ENCODE measurements at regions not wholly inside any gene's neighbourhood (a gene's known extent, or its start where the extent isn't known, plus 50 kb on each side); places are given as distances from the start of the nearest gene placed in this dataset.
A peak's percentile ranks its signal among the peaks of the same experiment; 100 is the strongest.
"Not testable (repeated sequence)": the region's sequence is repeated elsewhere in the genome, so short reads cannot be mapped to it uniquely, and the experiment has no call there.

DNA sequence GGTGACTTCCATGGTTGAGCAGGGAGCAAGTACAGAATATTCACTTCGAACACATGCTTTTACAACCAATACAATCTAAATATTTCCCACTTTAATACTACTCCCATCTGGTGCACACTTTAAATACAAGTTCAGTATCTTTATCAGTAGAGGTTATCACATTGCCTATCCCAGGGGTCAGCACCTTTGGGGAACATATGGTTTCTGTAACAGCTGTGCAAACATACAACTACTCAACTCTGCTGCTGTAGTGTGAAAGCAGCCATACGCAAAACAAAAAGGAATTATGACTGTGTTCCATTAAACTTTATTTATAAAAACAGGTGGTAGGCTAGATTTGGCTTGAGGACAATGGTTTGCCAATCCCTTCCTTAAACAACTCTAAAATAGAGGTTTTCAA lies 157.5 kb downstream of the XPNPEP1 start:
- no peaks in the 10 kb centered on the region for H3K36me3 ChIP-seq
- H3K27ac ChIP-seq: no peak overlapping the region
- no peaks in the 10 kb centered on the region for H3K9me3 ChIP-seq
- intact Hi-C loops (cut with DNase I): no loop called here
- no peak for DNase-seq
- TF ChIP-seq POLR2AphosphoS5 (IDR thresholded peaks at IDR 0.05) (no peak), EP300 (IDR thresholded peaks at IDR 0.05) (no peak), POLR2A (IDR thresholded peaks at IDR 0.05) (no peak)
- TF ChIP-seq, protein P1, sequence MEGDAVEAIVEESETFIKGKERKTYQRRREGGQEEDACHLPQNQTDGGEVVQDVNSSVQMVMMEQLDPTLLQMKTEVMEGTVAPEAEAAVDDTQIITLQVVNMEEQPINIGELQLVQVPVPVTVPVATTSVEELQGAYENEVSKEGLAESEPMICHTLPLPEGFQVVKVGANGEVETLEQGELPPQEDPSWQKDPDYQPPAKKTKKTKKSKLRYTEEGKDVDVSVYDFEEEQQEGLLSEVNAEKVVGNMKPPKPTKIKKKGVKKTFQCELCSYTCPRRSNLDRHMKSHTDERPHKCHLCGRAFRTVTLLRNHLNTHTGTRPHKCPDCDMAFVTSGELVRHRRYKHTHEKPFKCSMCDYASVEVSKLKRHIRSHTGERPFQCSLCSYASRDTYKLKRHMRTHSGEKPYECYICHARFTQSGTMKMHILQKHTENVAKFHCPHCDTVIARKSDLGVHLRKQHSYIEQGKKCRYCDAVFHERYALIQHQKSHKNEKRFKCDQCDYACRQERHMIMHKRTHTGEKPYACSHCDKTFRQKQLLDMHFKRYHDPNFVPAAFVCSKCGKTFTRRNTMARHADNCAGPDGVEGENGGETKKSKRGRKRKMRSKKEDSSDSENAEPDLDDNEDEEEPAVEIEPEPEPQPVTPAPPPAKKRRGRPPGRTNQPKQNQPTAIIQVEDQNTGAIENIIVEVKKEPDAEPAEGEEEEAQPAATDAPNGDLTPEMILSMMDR (IDR thresholded peaks at IDR 0.05): no peak
- 18 to 67% methylated on average over 2 of the region's 2 CpGs for WGBS, 2 donors
- H3K4me1 ChIP-seq: no peaks in the 10 kb centered on the region
- H3K27me3 ChIP-seq: no peaks in the 10 kb centered on the region
- no peak overlapping the region for H3K4me3 ChIP-seq

DNA sequence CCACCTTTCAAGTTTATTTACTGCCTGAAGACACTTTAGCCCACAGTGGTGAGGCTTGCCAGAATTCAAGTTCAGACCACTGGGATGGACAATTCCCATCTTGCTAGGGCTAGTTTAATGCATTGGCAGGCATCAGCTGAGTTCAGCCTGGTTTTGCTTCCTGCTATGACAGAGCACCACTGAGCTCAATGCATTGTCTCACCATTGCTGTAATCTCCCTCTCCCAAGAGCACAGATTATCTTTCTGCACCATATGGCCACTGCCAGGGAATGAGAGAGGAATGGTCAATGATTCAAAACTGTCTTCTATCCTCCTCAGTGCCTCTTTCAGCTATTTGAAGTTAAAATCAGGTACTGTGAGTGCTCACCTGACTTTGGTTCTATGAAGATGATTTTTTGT lies 160.8 kb downstream of the XPNPEP1 start:
- no peak for DNase-seq
- no peaks in the 10 kb centered on the region for H3K36me3 ChIP-seq

DNA sequence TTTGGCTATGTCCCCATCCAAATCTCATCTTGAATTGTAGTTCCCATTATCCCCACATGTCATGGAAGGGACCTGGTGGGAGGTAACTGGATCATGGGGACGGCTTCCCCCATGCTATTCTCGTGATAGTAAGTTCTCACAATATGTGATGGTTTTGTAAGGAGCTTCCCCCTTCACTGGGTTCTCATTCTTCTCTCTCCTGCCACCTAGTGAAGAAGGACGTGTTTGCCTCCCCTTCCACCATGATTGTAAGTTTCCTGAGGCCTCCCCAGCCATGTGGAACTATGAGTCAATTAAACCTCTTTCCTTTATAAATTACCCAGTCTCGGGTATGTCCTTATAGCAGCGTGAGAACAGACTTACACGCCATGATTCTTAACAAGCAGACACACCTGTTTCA lies 165.6 kb downstream of the XPNPEP1 start:
- intact Hi-C loops (cut with DNase I); H3K27ac ChIP-seq: not testable (repeated sequence)
- 74 to 77% methylated on average over 6 of the region's 6 CpGs for WGBS, 2 donors

More for the DNA sequence above, 160.8 kb downstream of the XPNPEP1 start:
- no peaks in the 10 kb centered on the region for H3K4me1 ChIP-seq
- TF ChIP-seq EP300 (IDR thresholded peaks at IDR 0.05) (no peak), POLR2AphosphoS5 (IDR thresholded peaks at IDR 0.05) (no peak), POLR2A (IDR thresholded peaks at IDR 0.05) (no peak)
- TF ChIP-seq, protein P1 (IDR thresholded peaks at IDR 0.05): no peak
- no peaks in the 10 kb centered on the region for H3K9me3 ChIP-seq
- intact Hi-C loops (cut with DNase I): no loop called here
- H3K4me3 ChIP-seq: no peak overlapping the region
- no peak overlapping the region for H3K27ac ChIP-seq
- H3K27me3 ChIP-seq: no peaks in the 10 kb centered on the region

DNA sequence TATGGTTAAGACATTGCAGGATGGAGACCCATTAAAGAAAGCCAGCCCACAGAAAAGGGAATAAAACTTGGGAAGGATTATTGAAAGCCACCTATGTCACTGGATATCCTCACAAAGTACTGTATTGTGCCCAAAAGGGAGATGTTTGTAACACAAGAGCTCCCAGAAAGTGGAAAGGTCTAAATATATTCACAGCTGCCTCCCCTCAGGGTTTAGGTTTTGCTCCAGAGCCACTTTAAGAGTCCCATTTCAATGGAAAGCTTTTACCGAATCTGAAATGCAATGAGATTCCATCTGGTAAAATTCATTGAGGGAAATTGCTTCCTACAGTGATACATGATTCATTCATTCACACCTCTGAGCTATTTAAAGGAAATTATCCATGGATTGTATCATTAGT lies 176.4 kb downstream of the XPNPEP1 start:
- Histone ChIP-seq H3K36me3 (no peaks in the 10 kb centered on the region), H3K4me3 (no peak overlapping the region), H3K27ac (no peak overlapping the region), H3K27me3 (no peaks in the 10 kb centered on the region), H3K4me1 (peaks cover 0 to 26% (median 24%) of the 10 kb centered on the region in 4 donors), H3K9me3 (no peaks in the 10 kb centered on the region)
- intact Hi-C loops (cut with DNase I): no loop called here
- no peak for DNase-seq
- WGBS, 2 donors: 81 to 88% methylated on average over 1 of the region's 1 CpG
- no peak for TF ChIP-seq EP300 (IDR thresholded peaks at IDR 0.05)
- TF ChIP-seq, protein P1 (IDR thresholded peaks at IDR 0.05): no peak
- no peak for TF ChIP-seq POLR2AphosphoS5 (IDR thresholded peaks at IDR 0.05)
- TF ChIP-seq POLR2A (IDR thresholded peaks at IDR 0.05): no peak

More for the DNA sequence above, 165.6 kb downstream of the XPNPEP1 start:
- not testable (repeated sequence) for H3K4me1 ChIP-seq, DNase-seq, H3K4me3 ChIP-seq, H3K27me3 ChIP-seq, H3K36me3 ChIP-seq, H3K9me3 ChIP-seq

DNA sequence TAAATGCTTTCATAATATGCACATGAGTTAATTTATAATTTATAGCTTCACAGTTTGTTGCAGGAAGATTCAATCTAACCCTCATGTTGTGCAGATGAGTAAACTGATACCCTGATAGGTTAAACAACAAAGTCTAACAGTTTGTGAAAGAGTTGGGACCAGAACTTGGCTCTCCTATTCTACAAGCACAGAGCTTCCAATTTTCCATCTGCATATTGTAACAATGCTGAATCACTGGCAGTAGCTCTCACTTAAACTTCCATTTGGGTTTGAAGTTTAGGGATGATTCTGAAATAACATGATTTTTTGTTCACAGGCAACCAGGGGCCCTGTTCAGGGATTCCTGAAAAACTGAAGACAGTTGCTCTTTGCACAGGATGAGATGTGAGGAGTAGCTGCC lies 179.3 kb downstream of the XPNPEP1 start:
- no peaks in the 10 kb centered on the region for H3K36me3 ChIP-seq
- TF ChIP-seq POLR2AphosphoS5 (IDR thresholded peaks at IDR 0.05) (peak in 1 of 4 donors; percentile 3), POLR2A (IDR thresholded peaks at IDR 0.05) (no peak)
- H3K27me3 ChIP-seq: no peaks in the 10 kb centered on the region
- DNase-seq: no peak
- intact Hi-C loops (cut with DNase I): no loop called here
- peaks cover 0 to 37% (median 30%) of the 10 kb centered on the region in 4 donors for H3K4me1 ChIP-seq
- H3K9me3 ChIP-seq: no peaks in the 10 kb centered on the region
- H3K4me3 ChIP-seq: no peak overlapping the region
- H3K27ac ChIP-seq: peak overlapping the region in 3 of 4 donors; percentile 32 to 44 (median 42)

DNA sequence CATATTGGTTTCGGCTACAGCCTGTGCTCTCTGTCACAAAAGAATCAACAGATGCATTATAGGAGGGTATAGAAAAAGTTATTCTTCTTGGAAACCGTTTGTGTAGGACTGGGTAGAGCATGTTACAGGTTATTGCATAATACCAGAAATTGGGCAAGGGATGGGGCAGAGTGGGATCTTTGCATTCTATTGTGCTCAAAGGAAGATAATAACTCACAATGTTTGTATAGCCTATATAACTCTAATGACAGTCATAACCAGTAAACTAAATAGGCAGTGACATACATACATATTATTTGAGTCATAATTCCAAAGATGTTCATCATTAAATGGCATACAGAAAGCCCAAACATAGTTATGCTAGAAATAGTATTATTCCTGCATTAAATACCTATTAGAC lies 179.7 kb downstream of the XPNPEP1 start:
- intact Hi-C loops (cut with DNase I): no loop called here
- TF ChIP-seq POLR2AphosphoS5 (IDR thresholded peaks at IDR 0.05) (no peak), POLR2A (IDR thresholded peaks at IDR 0.05) (no peak), EP300 (IDR thresholded peaks at IDR 0.05) (no peak)
- TF ChIP-seq, protein P1 (IDR thresholded peaks at IDR 0.05): no peak
- no peaks in the 10 kb centered on the region for H3K27me3 ChIP-seq
- peaks cover 0 to 37% (median 30%) of the 10 kb centered on the region in 4 donors for H3K4me1 ChIP-seq
- H3K9me3 ChIP-seq: no peaks in the 10 kb centered on the region
- WGBS, 2 donors: 38 to 46% methylated on average over 2 of the region's 2 CpGs
- H3K27ac ChIP-seq: peak overlapping the region in 2 of 4 donors; percentile 22 to 42
- no peak overlapping the region for H3K4me3 ChIP-seq
- H3K36me3 ChIP-seq: no peaks in the 10 kb centered on the region
- no peak for DNase-seq
